HG03565 (cell line): ENCODE measurements at regions not wholly inside any gene's neighbourhood (a gene's known extent, or its start where the extent isn't known, plus 50 kb on each side); places are given as distances from the start of the nearest gene placed in this dataset.
"Not testable (repeated sequence)": the region's sequence is repeated elsewhere in the genome, so short reads cannot be mapped to it uniquely, and the experiment has no call there.

Experiments used
- ATAC-seq: cut with Tn5 transposase; IDR thresholded peaks from one replicate; pipeline ENCODE4 v1.9.1; 2021; ENCODE audit warnings: mild to moderate bottlenecking, moderate library complexity; ENCODE audit not compliant: unreplicated experiment

DNA sequence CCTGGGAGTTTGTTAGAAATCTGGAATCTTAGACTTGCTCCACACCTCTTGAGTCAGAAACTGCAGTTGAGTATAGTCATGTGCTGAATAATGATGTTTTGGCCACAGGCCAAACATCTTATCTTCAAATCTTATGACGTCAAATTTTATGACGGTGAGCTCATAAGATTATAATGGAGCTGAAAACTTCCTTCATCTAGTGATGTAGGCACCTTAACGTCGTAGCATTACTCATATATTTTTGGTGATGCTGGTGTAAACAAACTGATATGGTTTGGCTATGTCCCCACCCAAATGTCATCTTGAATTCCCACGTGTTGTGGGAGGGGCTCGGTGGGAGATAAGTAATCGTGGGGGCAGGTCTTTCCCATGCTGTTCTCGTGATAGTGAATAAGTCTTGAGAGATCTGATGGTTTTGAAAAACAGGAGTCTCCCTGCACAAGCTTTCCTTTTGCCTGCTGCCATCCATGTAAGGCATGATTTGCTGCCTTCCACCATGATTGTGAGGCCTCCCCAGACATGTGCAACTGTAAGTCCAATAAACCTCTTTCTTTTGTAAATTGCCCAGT, 268.0 kb upstream of the PROK2 start:
- ATAC-seq = no peak

DNA sequence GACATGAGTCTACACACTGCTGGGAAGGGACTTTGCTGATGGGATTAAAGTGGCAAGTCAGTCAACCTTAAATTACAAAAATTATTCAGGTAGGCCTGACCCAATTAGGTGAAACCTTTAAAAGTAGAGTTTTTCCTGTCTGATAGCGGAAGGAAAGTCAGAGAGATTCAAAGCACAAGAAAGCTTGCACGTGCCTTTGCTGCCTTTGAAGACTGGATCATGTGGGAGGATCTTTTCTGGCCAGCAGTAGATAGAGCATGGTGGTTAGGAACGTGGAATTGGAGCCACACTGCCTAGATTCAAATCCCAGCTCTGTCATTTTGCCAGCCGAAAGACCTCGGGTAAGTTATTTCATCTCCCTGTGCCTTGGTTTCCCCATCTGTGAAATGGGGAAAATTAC, 265.8 kb upstream of the PROK2 start:
- no peak for ATAC-seq

DNA sequence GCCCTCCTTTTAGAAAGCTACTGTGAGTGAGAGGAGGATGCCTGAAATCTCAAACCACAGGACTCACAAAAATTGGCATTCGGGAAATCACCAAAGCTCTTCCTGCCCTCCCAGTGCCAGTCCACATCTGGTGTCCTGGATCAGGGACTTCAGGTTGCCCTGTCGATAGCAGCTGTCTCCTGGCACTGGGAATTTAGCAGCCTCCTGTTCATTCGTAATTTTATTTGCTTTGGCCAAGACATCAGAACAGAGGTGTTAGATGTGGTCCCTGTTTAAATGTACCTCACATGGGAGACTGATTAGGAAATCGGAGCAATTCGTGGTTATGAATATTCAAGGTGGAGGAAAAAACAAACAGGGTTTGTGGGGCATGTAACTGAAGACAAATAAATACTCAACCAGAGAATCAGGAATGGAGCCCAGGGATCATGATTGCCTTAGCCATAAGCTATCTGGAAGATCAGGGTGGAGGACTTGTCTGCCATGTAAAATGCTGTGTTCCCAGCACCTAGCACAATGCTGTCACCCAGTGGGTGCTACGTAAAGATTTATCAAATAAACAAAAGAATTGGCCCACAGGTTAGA, 265.2 kb upstream of the PROK2 start:
- no peak for ATAC-seq

DNA sequence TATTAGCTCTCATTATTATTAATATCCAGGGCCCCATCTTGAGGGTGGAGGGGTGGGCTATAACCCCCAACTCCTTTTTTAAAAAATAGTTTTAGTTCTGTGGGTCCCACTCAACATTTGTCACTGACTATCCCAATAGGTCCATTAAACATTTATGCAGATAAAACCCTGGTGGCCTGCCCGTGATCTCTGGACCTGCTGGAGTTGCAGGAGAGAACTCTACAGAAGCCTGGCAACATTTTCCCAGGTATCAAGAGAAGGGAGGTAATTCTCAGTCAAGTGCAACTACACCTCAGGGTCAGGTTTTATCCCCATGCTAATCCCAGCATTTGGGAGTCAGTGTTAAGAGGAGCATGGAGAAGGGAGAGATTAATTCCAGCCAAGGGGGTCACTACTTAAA, 264.4 kb upstream of the PROK2 start:
- ATAC-seq = no peak

DNA sequence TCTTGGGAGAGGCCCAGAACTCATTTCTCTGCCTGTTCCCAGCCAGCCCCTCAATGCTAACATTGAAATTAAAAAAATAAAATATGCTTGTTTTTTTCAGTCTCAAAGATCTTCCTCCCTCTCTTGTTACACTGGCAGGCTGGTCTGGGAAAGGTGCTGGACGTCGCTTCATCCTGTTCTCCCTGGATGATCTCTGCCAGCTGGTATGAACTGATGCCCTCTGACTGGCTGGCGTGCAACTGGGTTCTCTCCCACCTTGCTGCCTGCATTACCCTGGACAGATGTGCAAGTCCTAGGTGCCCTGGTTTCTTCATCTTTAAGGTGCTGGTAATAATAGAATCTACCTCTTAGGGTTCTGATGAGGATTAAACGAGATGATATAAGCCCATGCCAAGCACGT, 263.9 kb upstream of the PROK2 start:
- no peak for ATAC-seq

DNA sequence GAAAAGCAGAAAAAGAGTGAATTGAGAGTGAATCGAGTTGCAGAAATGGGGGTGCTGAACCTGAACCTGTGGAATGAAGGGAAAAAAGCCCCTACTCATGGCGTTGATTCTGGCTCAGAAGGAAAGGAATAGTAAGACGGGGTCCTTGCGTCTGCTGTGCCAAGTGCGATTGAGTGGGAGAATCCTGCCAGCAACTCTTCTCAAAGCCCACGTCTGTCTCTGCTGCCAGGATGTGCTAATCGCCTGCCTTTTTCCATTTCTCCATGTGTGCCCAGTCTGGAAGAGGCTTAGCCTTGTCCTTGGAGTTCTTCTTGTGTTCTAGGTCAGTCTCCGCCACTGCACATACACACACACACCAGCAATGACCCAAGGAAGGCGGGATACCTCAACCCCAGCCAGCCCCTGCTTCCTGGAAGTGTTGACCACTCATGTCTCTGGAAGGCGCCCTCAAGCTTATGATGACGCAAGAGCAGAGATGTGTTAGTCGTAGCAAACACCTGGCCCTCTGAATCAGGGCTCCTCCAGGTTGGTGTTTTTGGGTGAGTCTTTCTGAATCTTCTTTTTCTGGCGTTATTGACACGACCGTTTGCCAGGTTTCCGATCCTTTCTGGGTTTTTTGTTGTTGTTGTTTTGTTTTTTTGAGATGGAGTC, 262.4 kb upstream of the PROK2 start:
- ATAC-seq = no peak

DNA sequence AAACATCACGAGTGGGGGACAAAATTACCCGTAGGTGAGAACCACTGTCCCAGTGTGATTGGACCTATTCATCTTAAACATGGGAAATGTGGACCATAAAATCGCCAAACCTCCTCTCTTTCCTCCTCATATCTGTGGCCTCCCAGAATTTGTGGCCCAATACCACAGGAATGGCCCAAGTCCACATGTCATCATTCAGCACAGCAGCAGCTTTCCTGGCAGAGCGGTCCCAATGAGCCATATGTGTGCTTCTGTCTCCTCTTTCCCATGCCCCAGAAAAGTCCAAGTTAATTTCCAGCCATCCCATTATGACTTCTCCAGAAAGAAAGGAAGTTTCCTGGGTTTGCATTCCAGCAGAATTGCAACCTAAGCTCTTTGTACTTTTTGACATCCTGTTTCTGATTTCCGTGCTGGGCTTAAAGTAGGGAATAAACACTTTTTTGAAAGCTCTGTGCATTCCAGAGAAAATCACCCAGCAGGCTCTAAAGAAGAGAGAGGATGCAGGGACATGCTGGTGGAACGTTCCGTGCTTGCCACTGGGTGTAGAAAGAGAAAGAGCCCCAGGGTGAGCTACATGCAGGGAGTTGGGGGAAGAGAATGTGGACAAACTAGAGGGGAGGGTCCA, 259.4 kb upstream of the PROK2 start:
- no peak for ATAC-seq

DNA sequence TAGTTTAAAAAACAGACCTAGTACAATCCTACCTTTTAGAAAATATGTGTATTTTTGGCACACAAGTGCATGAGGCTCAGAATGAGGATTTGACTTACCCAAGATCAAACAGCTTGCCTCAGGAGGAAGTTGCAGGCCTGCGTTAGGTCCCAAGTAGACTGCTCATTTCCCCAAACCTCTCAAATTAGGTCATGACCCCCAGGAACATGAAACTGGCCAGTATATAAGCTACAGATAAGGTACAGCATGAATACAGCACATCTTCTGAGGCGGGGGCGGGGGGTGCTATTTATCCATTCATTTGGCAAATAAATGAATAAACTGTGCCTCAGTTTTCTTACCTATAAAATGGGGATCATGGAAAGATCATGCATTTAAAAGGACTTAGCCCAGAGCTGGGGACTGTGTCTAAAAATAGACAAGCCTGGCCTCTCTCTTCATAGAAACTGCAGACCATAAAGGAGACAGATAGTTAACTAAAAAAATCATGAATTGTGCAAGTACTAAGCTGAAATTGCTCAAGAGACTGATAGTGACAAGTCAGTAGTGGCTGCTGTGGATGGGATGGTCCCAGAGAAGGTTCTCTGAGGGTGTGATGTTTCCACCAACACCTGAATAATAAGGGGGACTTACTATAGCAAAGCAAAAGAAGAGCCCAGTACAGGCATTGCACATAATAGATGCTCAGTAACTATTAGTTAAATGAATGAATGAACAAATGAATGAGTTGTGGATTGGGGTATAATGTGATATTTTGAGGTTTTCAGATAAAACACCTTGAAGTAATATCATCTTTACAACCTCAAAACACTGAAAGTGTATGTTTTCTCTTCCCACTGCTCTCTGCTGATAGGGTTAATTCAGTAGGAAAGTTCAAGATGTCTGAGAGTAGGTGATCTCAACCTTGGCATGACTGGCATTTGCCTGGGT, 258.5 kb upstream of the PROK2 start:
- ATAC-seq = peak; percentile 48

DNA sequence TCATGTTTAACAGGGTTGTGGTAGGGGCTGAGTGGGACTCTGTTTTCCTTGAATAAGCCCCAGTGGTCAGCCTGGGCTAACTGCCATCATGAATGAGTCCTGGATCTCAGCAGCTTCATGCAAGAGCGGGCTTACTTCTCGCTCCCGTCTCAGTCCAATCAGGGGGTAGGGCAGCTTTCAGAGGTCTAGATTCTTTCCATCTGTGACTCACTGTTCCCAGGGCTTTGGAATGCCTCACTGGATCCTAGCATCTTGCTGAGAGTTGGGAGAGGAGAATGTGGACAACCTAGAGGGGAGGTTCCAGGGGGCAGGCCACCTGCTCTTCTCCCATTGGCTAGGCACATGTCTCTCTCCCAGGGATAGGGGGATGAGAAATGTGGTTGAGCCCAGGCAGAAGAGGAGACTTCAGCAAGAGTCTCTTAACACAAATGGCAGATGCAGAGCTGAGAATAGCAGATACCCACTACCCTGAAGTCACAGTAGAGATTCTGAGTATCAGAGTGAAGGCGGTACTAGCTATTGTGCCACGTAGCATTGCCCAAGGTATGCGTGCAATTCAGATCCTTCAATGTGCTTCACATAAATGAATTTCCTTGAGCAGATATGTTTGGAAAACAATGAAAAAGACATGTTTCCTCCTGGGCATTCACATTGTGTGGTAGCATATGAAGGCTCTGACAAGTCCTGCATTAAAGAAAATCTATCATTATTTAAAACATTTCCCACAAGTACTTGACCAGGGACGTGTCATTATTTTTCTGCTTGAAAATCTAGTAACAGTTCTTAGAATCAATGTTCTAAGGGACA, 257.7 kb upstream of the PROK2 start:
- ATAC-seq = no peak

DNA sequence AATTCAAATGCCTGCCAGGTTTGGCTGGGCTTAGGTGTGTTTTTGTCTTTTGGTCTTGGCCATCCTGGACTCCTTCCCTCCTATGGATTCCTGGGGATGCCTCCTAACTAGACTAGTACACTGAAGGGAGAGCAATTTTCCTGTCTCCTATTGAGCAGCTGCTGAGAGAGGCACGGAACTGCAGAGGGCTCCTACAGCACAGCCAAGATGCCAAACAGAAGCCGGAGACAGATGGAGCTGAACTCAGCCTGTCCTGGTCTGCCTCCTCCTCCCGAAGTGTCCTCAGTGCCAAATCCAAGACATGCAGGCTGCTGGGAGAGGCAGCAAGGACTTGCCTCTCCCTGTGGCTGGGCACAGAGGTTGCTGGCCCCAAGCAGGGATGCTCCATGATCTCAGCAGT, 256.6 kb upstream of the PROK2 start:
- ATAC-seq = no peak

DNA sequence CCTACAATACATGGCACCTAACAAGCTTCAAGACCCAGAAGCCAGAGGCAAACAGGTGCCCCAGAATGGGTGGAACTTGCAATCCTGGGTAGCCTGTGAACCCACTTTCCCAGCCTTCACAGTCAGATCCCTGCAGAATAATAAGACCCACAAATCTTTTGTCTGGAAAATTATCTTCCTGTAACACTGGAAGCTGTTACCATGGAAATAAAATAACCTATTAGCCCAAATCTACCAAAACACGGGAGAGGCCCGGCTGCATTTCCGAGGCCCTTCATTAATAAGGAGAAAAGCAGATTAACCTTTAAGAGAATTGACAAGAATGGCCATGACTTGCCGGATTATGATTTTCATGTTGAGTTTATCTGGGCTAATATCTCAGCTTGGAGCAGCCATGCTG, 256.1 kb upstream of the PROK2 start:
- ATAC-seq = no peak

DNA sequence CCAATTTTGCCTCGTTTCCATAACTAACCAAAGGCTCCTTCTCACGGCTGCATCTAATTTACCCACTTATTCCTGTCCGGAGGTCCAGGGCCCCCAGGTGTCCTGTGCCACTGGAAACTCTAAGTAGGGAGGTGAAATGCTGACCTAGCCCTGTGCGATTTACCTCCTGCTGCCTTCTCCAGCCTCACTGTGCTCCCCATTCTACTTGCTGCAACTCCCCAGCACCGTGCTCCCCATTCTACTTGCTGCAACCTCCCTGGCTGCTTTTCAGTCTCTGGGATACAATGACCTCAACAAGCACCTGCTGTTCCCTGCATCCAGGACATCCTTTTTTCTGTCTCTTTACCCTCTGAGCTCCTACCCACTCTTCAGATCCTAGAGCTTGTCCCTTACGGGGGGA, 254.7 kb upstream of the PROK2 start:
- ATAC-seq = no peak

DNA sequence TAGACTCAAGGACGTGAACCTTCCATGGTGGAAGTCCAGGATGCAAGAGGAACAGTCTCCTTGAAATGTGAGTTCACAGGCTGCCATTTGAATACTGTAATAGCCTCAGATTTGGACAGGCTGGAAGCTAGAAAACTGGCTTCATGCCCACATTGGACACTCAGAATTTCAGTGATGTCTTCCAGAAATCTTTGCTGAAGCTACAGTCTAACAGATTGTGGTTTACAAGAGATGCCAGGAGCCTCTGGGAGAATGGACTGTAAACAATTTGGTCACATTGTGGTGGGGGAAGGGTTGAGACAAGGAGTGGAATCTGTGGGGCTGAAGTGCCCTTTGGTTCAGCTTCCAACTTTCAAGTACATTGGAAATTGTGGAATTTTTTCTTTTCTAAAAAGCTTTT, 252.0 kb upstream of the PROK2 start:
- no peak for ATAC-seq

DNA sequence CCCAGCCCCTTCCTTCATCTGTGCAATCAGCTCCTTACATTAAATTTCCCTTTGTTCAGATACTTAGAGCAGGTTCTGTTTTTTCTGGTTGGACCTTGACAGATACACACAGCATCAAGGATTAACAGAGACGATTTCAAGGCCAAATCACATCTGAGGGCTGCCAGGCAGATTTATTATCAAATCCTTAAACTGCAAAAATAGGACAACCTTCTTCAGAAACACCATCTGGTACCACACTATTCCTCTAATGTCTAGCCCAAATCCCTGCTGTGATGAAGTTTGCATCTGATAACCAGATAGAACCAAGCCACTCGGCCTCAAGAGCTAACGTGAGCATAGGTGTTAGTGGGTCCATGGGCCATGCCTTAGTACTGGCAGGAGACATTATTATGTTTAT, 250.7 kb upstream of the PROK2 start:
- ATAC-seq = no peak

DNA sequence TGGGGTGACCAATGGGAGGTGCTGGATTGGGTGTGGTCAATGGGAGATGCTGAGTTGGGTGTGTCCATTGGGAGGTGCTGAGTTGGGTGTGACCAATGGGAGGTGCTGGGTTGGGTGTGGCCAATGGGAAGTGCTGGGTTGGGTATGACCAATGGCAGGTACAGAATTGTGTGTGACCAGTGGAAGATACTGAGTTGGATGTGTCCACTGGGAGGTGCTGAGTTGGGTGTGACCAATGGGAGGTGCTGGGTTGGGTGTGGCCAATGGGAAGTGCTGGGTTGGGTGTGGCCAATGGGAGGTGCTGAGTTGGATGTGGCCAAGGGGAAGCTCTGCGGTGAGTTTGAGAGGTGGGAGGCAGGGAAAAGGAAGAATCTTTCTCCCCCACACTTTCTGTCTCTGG, 250.0 kb upstream of the PROK2 start:
- ATAC-seq = no peak

DNA sequence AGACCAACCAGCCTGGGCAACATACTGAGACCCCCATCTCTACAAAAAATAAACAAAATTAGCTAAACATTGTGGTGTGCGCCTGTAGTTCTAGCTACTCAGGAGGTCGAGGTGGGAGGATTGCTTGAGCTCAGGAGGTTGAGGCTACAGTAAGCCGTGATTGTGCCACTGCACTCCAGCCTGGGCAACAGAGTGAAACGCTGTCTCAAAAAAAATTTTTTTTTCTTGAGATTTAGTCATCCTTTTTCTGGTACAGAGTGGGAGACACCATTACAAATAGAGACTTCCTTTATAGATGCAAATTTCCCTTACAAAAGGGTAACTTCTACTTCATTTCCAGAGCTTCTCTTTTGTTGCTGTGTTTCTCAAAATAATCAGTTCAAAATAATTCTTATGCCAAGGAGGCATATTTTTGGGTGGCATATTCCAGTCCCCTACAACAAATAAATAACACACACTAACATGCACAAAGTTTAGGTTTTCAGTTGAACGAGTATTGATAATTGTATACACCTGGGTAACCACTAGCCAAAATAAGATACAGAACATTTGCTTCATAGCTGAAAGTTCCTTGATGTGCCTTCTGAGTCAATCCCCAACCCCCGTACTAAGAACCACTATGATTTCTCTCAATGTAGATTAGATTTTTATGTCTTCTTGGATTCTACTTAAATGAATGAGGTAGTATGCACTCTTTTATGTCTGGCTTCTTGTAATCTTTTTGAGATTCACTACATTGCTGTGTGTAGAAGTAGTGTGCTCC, 248.9 kb upstream of the PROK2 start:
- no peak for ATAC-seq

DNA sequence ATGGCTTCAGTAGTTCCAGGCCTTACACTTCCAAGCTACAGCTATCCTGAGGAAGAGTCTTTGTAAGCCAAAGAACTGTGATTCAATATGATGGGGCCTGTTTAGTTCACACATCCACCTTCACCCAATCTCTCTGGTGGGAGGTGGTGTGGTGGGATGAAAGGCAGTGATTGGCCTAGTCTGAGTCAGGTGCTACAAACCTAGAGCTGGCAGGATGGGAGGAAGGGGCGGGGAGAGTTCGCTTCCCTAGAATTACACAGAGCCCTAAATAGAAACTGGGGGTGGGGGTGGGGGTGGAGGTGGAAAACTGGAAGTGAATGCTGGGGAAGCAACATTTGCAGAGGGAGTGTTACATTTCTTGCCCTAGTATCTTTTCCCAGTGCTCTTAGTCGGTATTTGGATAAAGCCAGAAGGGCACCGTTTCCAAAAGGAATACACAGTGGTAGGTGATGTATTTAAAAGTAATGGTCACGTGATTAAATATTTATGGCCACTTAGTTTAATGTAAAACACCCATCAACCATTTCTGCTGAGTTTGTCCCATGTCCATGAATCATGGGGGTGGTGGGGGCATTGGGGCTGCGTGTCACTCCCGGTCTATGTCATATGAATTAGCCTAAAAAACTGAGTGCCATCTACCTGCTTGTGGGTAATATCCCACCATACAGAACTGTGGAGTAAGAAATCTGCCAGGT, 247.6 kb upstream of the PROK2 start:
- no peak for ATAC-seq

DNA sequence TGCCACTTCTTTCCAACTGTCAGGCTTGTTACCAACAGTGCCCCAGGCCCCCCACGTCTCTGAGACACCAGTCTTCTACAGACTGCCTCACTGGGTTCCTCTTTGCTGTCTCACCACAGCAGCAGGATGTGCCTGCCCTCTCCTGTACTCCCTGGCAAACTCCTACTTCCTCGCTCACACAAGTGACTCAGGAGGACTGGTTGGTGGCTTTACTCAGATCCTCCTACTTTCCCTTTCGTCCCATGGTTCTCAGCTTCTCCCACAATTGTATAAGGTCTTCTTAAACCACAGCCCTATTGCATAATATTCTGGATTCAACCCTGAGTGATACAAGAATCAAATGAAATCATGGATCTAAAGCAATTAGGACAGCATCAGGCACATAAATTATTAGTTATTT, 246.6 kb upstream of the PROK2 start:
- ATAC-seq = no peak

DNA sequence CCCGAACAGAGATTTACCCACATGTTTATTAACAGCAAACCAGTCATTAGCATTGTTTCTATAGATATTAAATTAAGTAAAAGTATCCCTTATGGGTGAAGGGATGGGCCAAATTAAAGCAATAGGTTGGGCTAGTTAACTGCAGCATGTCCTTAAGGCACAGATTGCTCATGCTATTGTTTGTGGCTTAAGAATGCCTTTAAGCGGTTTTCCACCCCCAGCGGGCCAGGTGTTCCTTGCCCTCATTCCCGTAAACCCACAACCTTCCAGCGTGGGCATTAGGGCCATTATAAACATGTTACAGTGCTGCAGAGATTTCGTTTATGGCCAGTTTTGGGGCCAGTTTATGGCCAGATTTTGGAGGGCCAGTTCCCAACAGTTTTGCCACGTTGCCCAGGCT, 245.3 kb upstream of the PROK2 start:
- not testable (repeated sequence) for ATAC-seq
